H9 (cell line): ENCODE measurements at regions not wholly inside any gene's neighbourhood (a gene's known extent, or its start where the extent isn't known, plus 50 kb on each side); places are given as distances from the start of the nearest gene placed in this dataset.

ENCODE experiments used
- DNase-seq: peaks from one replicate; pipeline ENCODE4 v3.0.0-alpha.2; 2017
- H2AFZ ChIP-seq: one replicate; pipeline ENCODE4 v1.6.1; 2013; ENCODE audit warnings: mild to moderate bottlenecking, low read length, control low read depth, moderate library complexity
- H2AK5ac ChIP-seq: 2 replicates; pipeline ENCODE4 v1.6.1; 2013; ENCODE audit warnings: low read length, control low read depth, mixed read lengths; ENCODE audit not compliant: insufficient read length
- H2BK120ac ChIP-seq: one replicate; pipeline ENCODE4 v1.6.1; 2013; ENCODE audit warnings: low read depth, mild to moderate bottlenecking, low read length, control low read depth, inconsistent platforms; ENCODE audit not compliant: poor library complexity, severe bottlenecking
- H2BK12ac ChIP-seq: 2 replicates; pipeline ENCODE4 v1.6.1; 2013; ENCODE audit warnings: low read length, control low read depth, mixed read lengths, low read depth; ENCODE audit not compliant: insufficient read length
- H2BK15ac ChIP-seq: 2 replicates; pipeline ENCODE4 v1.6.1; 2013; ENCODE audit warnings: low read depth, low read length, control low read depth
- H2BK20ac ChIP-seq: one replicate; pipeline ENCODE4 v1.6.1; 2013; ENCODE audit warnings: low read depth, mild to moderate bottlenecking, low read length, control low read depth, inconsistent platforms; ENCODE audit not compliant: poor library complexity, severe bottlenecking
- H2BK5ac ChIP-seq: 2 replicates; pipeline ENCODE4 v1.6.1; 2013; ENCODE audit warnings: low read length, control low read depth, mixed read lengths; ENCODE audit not compliant: insufficient read length
- H3K14ac ChIP-seq: 2 replicates; pipeline ENCODE4 v1.6.1; 2013; ENCODE audit warnings: low read length, control low read depth; ENCODE audit not compliant: insufficient read depth
- H3K18ac ChIP-seq: 2 replicates; pipeline ENCODE4 v1.6.1; 2013; ENCODE audit warnings: low read depth, mild to moderate bottlenecking, mixed read lengths, low read length, control low read depth; ENCODE audit not compliant: insufficient read length
- H3K23ac ChIP-seq: 2 replicates; pipeline ENCODE4 v1.6.1; 2013; ENCODE audit warnings: low read length, control low read depth, mixed read lengths, low read depth; ENCODE audit not compliant: insufficient read length
- H3K23me2 ChIP-seq: 2 replicates; pipeline ENCODE4 v1.6.1; 2013; ENCODE audit warnings: low read depth, mild to moderate bottlenecking, mixed read lengths, low read length, control low read depth; ENCODE audit not compliant: insufficient read length, poor library complexity, severe bottlenecking
- H3K27ac ChIP-seq: 2 replicates; pipeline ENCODE4 v1.5.1; 2013; ENCODE audit warnings: low read length, control low read depth, mixed read lengths, low read depth; ENCODE audit not compliant: insufficient read length
- H3K27me3 ChIP-seq: 2 replicates; pipeline ENCODE4 v1.6.1; 2013; ENCODE audit warnings: low read length, control low read depth, inconsistent platforms; ENCODE audit not compliant: insufficient read depth
- H3K4ac ChIP-seq: 2 replicates; pipeline ENCODE4 v1.6.1; 2013; ENCODE audit warnings: low read depth, mild to moderate bottlenecking, control low read depth, inconsistent platforms, low read length, moderate library complexity
- H3K4me1 ChIP-seq: 2 replicates; pipeline ENCODE4 v1.6.1; 2013; ENCODE audit warnings: low read length, control low read depth, inconsistent platforms; ENCODE audit not compliant: insufficient read depth
- H3K4me2 ChIP-seq: 2 replicates; pipeline ENCODE4 v1.6.1; 2013; ENCODE audit warnings: low read length, control low read depth, mixed read lengths; ENCODE audit not compliant: insufficient read length, insufficient read depth
- H3K56ac ChIP-seq: 2 replicates; pipeline ENCODE4 v1.6.1; 2013; ENCODE audit warnings: low read depth, mild to moderate bottlenecking, mixed read lengths, low read length, control low read depth; ENCODE audit not compliant: insufficient read length
- H3K79me1 ChIP-seq: 2 replicates; pipeline ENCODE4 v1.6.1; 2013; ENCODE audit warnings: low read depth, mild to moderate bottlenecking, moderate library complexity, low read length, control low read depth, inconsistent platforms; ENCODE audit not compliant: insufficient read depth, poor library complexity, severe bottlenecking
- H3K79me2 ChIP-seq: 2 replicates; pipeline ENCODE4 v1.6.1; 2013; ENCODE audit warnings: low read length, control low read depth, inconsistent platforms; ENCODE audit not compliant: insufficient read depth
- H3K9ac ChIP-seq: 2 replicates; pipeline ENCODE4 v1.6.1; 2013; ENCODE audit warnings: low read length, control low read depth, mixed read lengths; ENCODE audit not compliant: insufficient read length; ENCODE audit errors: extremely low read depth
- H3K9me3 ChIP-seq: one replicate; pipeline ENCODE4 v1.6.1; 2013; ENCODE audit warnings: low read depth, low read length, inconsistent platforms; ENCODE audit not compliant: control insufficient read depth
- H3T11ph ChIP-seq: one replicate; pipeline ENCODE4 v1.6.1; 2013; ENCODE audit warnings: mild to moderate bottlenecking, low read length, control low read depth, inconsistent platforms
- H4K20me1 ChIP-seq: one replicate; pipeline ENCODE4 v1.6.1; 2013; ENCODE audit not compliant: control insufficient read depth, insufficient read length, insufficient read depth
- H4K5ac ChIP-seq: 2 replicates; pipeline ENCODE4 v1.6.1; 2013; ENCODE audit warnings: low read depth, mild to moderate bottlenecking, mixed read lengths, low read length, control low read depth; ENCODE audit not compliant: insufficient read length
- H4K8ac ChIP-seq: replicated peaks from 2 replicates; pipeline ENCODE4 v1.6.1; 2013; ENCODE audit warnings: low read length, control low read depth, mixed read lengths, low read depth; ENCODE audit not compliant: insufficient read length
- H4K91ac ChIP-seq: 2 replicates; pipeline ENCODE4 v1.6.1; 2013; ENCODE audit warnings: low read depth, mild to moderate bottlenecking, moderate library complexity, mixed read lengths, low read length, control low read depth; ENCODE audit not compliant: insufficient read length
- H3K27ac Mint-ChIP-seq, 3 experiments: 2 replicates in 2 of 3; 3 replicates in 1 of 3; pipeline ENCODE4 v1.8.0; 2020 to 2021; ENCODE audit warnings: mixed read lengths in 3 of 3, mild to moderate bottlenecking in 1 of 3, moderate library complexity in 1 of 3
- H3K27me3 Mint-ChIP-seq: 2 replicates; pipeline ENCODE4 v1.8.0; 2021; ENCODE audit warnings: low read depth, mild to moderate bottlenecking, moderate library complexity, mixed read lengths
- H3K36me3 Mint-ChIP-seq, 3 experiments: 2 replicates in 2 of 3; 3 replicates in 1 of 3; pipeline ENCODE4 v1.8.0; 2020 to 2021; ENCODE audit warnings: low read depth in 3 of 3, mixed read lengths in 3 of 3; ENCODE audit not compliant: insufficient read depth in 1 of 3
- H3K4me1 Mint-ChIP-seq, 2 experiments: 2 replicates each; pipeline ENCODE4 v1.8.0; 2020; ENCODE audit warnings: mixed read lengths in 2 of 2
- H3K4me3 Mint-ChIP-seq, 2 experiments: 2 replicates in 1 of 2; 3 replicates in 1 of 2; pipeline ENCODE4 v1.8.0; 2020 to 2021; ENCODE audit warnings: mild to moderate bottlenecking in 2 of 2, mixed read lengths in 2 of 2, moderate library complexity in 1 of 2
- H3K9me3 Mint-ChIP-seq, 2 experiments: 2 replicates in 1 of 2; 3 replicates in 1 of 2; pipeline ENCODE4 v1.8.0; 2020; ENCODE audit warnings: mild to moderate bottlenecking in 2 of 2, mixed read lengths in 2 of 2, moderate library complexity in 1 of 2
- WGBS: extraction: QIAGEN DNeasy Blood & Tissue Kit; methylation state at CpG from one replicate; pipeline ENCODE4 v1.1.7; 2013; ENCODE audit warnings: missing lambda C conversion rate, low lambda C conversion rate, mixed read lengths; ENCODE audit not compliant: insufficient read length; ENCODE audit errors: extremely low coverage; 5-methylcytosine and 5-hydroxymethylcytosine counted together
- TF ChIP-seq, protein P1 (sequence below): fragments of 200-600 bp; sonication (generic); conservative IDR thresholded peaks from 3 replicates; pipeline ENCODE4 v1.8.0; 2021; ENCODE audit warnings: antibody characterized with exemption, mild to moderate bottlenecking

DNA sequence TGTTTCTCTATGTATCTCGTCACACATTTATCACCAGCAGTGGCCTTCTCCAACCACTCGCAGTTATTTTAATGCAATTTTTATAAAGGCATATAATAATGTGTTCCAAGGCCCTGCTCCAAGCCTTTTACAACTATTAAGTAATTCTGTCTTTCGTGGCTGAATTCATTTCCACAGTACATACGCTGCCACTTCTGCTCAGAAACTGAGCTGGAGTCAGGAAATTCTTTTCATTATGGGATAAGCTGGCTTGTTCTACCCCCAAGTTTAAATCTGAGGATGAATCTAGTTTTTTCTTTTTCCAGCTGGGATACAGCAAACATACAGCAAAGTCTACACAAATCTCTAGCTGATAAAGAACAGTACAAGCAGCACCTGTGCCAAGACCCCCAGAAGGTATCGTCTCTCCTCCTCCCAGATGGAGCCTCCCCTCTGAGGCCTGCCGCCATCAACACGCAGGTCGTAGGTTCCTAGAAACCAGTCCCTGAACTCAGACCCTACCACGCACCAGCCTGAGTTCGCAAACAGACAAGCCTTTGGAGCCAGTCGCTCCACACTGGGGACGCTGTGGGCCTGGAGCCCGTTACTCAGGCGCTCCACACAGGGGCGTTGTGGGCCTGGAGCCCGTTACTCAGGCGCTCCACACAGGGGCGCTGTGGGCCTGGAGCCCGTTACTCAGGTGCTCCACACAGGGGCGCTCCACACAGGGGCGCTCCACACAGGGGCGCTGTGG is 263.5 kb downstream of the THBS2 start:
- no CpG with 5 or more reads among the region's 22 CpGs for WGBS
- Histone ChIP-seq H2AK5ac (no peak overlapping the region), H3K23me2 (no peaks in the 10 kb centered on the region), H3K23ac (no peak overlapping the region), H3K9me3 (no peaks in the 10 kb centered on the region), H3K4me1 (no peaks in the 10 kb centered on the region), H3K27me3 (no peaks in the 10 kb centered on the region), H3K9ac (no peak overlapping the region), H4K91ac (no peak overlapping the region), H4K8ac (no peak overlapping the region), H4K20me1 (no peaks in the 10 kb centered on the region), H3T11ph (no peak overlapping the region), H3K79me2 (no peaks in the 10 kb centered on the region), H4K5ac (no peak overlapping the region), H3K79me1 (no peaks in the 10 kb centered on the region), H3K27ac (no peak overlapping the region), H3K14ac (no peak overlapping the region), H2BK5ac (no peak overlapping the region), H2BK12ac (no peak overlapping the region), H2AFZ (no peak overlapping the region), H3K4ac (no peak overlapping the region), H3K18ac (no peak overlapping the region), H2BK15ac (peak overlapping the region; percentile 99; the same call in 1 of the 2 replicates), H2BK120ac (no peak overlapping the region), H3K4me2 (no peak overlapping the region), H2BK20ac (no peak overlapping the region), H3K56ac (no peak overlapping the region)
- Mint-ChIP-seq H3K27ac (no peak overlapping the region), H3K36me3 (peaks cover 0 to 7% (median under 1%) of the 10 kb centered on the region in 3 experiments; a peak in 6 of 7 replicates), H3K9me3 (peaks cover 9% of the 10 kb centered on the region in 2 experiments; a peak in 4 of 5 replicates), H3K4me1 (no peaks in the 10 kb centered on the region), H3K27me3 (no peaks in the 10 kb centered on the region), H3K4me3 (no peak overlapping the region)
- TF ChIP-seq, protein P1, sequence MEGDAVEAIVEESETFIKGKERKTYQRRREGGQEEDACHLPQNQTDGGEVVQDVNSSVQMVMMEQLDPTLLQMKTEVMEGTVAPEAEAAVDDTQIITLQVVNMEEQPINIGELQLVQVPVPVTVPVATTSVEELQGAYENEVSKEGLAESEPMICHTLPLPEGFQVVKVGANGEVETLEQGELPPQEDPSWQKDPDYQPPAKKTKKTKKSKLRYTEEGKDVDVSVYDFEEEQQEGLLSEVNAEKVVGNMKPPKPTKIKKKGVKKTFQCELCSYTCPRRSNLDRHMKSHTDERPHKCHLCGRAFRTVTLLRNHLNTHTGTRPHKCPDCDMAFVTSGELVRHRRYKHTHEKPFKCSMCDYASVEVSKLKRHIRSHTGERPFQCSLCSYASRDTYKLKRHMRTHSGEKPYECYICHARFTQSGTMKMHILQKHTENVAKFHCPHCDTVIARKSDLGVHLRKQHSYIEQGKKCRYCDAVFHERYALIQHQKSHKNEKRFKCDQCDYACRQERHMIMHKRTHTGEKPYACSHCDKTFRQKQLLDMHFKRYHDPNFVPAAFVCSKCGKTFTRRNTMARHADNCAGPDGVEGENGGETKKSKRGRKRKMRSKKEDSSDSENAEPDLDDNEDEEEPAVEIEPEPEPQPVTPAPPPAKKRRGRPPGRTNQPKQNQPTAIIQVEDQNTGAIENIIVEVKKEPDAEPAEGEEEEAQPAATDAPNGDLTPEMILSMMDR: peak; percentile 34; the same call in 2 of the 3 replicates
- no peak for DNase-seq
